NCI-H460 (cell line): ENCODE measurements at regions not wholly inside any gene's neighbourhood (a gene's known extent, or its start where the extent isn't known, plus 50 kb on each side); places are given as distances from the start of the nearest gene placed in this dataset.
A peak's percentile ranks its signal among the peaks of the same experiment; 100 is the strongest.
"Not testable (repeated sequence)": the region's sequence is repeated elsewhere in the genome, so short reads cannot be mapped to it uniquely, and the experiment has no call there.

Experiments used
- DNase-seq: peaks from one replicate; pipeline ENCODE4 v3.0.0-alpha.2; 2016; ENCODE audit warnings: low read depth; ENCODE audit errors: extremely low read depth

- not testable (repeated sequence) for DNase-seq
These were observed 581.2 kb downstream of the ANKRD50 start for GRCh38 chr4:124131324-124131723.

GRCh38 chr4:124132161-124132560 lies 580.4 kb downstream of the ANKRD50 start:
- no peak for DNase-seq

DNA sequence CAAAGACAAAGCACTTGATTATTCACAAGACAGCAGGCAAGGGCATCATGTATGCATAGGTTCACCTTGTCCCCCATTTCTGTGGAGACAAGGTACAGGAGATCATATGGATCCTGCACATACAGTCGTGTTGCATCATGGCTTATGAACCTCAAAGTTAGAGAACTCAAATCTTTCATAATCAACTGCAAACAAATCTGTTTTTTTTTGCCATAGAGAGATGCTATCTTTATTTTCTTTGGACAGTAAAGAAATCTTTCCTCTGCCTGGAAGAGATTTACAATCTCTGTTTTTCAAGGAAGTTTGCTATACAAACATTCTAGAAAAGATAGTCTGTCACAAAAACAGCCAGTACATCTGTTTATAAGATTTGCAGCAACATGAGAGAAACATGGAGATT lies 578.8 kb downstream of the ANKRD50 start:
- DNase-seq: no peak

- no peak for DNase-seq
These were observed 577.1 kb downstream of the ANKRD50 start for GRCh38 chr4:124135409-124135813.

DNA sequence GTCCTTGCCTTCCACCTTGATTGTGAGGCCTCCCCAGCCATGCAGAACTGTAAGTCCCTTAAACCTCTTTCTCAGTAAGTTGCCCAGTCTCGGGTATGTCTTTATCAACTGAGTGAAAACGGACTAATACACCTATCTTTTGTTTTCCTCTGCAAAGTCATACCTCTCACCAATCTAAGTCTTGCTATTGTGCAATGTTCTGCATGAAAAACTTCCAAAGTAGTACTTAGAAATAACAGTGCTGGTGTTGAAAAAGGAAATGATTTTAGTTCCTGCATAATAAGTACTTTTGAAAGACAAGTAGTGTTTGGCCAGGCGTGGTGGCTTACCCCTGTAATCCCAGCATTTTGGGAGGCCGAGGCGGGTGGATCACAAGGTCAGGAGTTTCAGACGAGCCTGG lies 573.5 kb downstream of the ANKRD50 start:
- no peak for DNase-seq

DNA sequence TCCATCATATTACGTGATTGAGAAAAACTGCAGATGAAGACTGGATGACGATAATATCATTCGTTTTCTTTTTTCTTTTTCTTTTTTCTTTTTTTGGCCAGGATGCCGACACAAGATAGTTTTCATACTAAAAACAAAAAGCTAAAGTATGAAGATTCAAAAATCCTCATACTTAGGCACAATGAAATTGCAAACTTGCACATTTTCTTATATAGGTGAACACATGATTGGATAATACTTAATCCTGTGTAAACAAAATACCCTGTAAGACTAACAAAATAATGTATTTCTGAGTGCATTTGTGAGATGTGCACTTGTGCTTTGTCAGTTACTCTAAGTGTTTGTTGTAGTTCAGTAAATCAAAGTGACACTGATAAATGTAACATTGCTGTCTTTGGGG lies 568.9 kb downstream of the ANKRD50 start:
- no peak for DNase-seq

DNA sequence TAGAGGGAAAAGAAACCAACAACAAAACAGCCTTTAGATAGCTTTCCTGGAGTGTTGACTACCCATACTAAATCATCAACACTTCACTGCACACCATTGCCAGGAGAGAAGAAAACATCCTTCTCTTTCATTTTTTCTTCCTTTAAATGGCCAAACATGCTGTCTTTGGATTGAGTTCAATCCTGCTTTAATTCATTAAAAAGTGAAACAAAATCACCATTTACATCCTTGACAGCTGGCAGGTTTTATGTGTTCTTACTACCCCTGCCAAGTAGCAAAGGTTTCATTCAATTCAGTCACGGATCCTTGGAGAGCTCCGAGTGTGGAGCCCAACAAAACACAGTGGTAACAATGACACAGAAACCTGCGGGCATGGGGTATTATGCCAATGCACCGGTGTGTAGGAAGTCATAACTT lies 568.3 kb downstream of the ANKRD50 start:
- no peak for DNase-seq

DNA sequence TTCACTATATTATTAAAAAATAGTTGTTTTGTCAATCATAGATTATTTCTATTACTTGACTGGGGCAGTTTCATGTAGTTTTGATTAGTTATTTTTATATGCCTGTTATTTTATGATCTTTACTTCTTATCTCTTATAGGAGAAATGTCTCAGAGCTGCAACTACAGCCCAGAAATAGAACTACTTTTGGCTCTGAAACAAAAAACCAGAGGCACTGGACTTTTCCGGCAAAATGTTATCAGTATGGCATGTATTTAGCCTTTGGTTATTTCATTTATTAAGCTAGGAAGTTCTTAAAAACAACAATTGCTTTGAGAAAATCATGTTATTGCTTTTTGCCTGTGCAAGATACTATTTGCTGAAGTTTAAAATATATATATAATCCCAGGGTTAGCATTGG lies 566.5 kb downstream of the ANKRD50 start:
- DNase-seq: no peak

- no peak for DNase-seq
These were observed 561.5 kb downstream of the ANKRD50 start for GRCh38 chr4:124151031-124151430.

- DNase-seq: no peak
These were observed 560.4 kb downstream of the ANKRD50 start for GRCh38 chr4:124152132-124152531.

- no peak for DNase-seq
These were observed 557.3 kb downstream of the ANKRD50 start for GRCh38 chr4:124155239-124155638.

GRCh38 chr4:124157396-124158083 lies 555.0 kb downstream of the ANKRD50 start:
- no peak for DNase-seq

GRCh38 chr4:124163401-124163800 lies 549.1 kb downstream of the ANKRD50 start:
- no peak for DNase-seq

DNA sequence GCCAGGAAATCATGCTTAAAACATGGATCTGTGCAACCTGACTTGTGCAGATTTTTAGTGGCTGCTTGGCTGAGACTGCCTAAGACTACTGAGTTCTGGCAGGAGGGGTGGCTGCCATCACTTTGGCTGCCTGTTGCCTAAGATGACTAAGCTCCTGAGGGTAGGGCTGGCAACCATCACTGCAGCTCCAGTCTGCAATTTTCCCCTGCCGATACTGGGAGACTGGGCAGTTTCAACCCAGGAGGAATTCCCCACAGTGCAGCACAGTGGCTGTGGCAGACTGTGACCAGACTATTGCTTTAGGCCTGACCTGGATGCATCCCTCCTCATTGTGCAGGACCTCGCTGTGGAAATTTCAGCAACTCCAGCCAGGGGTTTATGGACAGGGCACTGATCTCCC lies 544.9 kb downstream of the ANKRD50 start:
- no peak for DNase-seq

DNA sequence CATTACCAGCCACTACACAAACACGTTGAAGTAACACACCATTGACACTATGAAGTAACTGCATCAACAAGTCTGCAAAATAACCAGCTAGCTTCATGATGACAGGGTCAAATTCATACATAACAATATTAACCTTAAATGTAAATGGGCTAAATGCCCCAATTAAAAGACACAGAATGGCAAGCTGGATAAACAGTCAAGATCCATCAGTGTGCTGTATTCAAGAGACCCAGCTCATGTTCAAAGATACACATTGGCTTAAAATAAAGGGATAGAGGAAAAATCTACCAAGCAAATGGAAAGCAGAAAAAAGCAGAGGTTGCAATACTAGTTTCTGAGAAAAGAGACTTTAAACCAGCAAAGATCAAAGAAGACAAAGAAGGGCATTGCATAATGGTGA lies 543.0 kb downstream of the ANKRD50 start:
- DNase-seq: not testable (repeated sequence)

DNA sequence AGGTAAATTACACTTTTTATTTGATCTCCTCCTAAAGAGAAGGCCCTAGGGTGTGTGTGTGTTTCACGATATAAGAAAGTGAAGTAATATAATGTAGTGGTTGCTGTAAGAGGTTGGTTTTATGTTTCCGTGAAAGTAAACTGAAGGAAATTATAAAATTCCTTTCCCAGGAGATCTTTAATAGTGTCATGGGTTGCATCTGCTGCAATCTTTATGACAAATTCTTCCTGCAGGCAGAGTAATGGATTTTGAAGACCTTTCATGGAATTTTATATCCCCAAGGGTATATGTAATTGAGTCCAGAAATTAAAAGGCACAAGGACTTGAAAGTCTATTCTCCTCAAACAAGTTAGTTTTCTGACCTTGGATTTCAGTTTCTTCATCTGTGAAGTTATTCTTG lies 538.6 kb downstream of the ANKRD50 start:
- no peak for DNase-seq

DNA sequence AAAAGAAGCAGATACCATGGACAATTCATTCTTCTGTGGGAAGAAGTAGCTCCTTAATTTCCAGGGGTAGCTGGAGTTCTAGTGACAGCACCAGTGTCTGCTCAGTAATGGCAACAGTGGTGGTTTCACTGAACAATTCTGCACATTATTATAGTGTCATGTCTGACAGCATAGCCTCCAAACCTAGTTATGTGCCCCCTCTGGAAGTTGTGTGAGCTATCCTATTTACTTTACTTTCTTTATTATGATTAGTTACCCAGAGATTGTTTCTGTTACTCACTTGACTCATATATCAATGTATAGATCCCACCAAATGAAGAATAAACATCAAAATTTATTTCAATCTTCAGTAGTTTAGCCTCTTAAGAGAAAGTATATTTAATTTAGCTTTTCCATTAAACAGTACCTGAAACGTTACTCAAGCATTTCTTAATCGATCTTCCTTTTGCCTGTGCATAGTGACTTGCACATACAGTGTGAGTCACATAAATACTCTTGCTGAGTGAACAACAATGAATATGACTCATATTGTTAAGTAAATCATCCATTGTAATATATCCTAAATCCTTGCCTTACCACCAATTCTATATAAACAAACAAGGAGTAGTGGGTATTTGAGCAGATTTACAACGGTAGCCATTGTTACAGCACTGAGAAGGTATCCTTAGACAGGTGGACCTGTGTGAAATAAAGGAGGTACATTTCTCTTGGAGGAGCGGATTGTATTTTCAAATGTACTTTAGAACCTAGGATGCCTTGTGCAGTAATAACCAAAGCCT lies 534.7 kb downstream of the ANKRD50 start:
- DNase-seq: peak; percentile 27

DNA sequence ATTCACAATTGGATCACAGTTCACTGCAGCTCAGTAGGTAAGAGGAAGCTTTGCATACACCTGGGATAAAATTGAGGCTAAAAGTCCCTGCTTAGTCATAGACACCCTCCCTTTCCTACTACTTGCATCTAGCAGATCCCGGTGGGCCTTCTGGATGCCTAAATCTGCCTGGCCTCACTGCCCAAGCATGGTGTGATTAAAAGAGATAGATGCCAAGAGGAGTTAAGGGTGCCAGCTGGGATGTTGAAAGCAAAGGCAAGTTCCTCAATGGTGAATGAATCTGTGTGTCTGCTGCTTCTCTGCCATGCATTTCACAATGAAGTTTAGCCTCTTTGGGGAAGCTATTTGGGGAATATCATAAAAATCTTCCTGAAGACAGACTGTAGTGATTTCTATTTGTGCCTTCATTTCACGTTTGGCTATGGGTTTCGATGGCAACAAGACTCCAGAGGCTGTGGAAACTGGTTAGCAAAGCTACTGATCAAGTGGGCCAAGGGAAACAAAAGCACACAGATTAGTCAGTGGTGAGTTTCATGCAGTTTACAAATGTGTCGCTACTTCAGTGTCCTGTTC lies 534.0 kb downstream of the ANKRD50 start:
- DNase-seq: no peak

- no peak for DNase-seq
These were observed 532.9 kb downstream of the ANKRD50 start for GRCh38 chr4:124179506-124180186.

GRCh38 chr4:124181039-124181438 lies 531.5 kb downstream of the ANKRD50 start:
- DNase-seq: no peak

DNA sequence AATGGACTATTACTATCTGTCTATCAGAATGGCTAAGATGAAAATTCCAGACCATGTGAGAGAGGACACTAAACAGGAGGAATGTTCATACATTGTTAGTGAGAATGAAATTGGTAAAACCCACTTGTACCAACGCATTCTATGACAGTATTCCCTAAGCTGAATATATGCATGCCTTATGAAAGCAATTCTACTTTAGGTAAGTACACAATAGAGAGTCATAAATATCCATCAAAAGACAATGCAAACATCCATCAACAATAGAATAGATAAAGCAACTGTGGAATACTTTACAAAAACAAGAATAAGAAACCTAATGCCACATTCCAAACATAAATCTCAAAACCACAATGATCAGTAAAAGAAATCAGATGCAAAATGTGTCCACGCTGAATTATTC lies 529.3 kb downstream of the ANKRD50 start:
- no peak for DNase-seq
